Gastroesophageal sphincter (tissue), 4 donors: ENCODE measurements at regions not wholly inside any gene's neighbourhood (a gene's known extent, or its start where the extent isn't known, plus 50 kb on each side); places are given as distances from the start of the nearest gene placed in this dataset.
A peak's percentile ranks its signal among the peaks of the same experiment; 100 is the strongest.
"Not testable (repeated sequence)": the region's sequence is repeated elsewhere in the genome, so short reads cannot be mapped to it uniquely, and the experiment has no call there.

Experiments used
- ATAC-seq: fragments of 150-250 bp; one replicate; pipeline ENCODE4 v1.9.1; 2016; ENCODE audit warnings: mild to moderate bottlenecking, moderate library complexity
- H3K27ac ChIP-seq, 4 donors: fragments of 200-600 bp; sonication (generic) in 3 of 4; 1 replicate in 3 of 4; 2 replicates in 1 of 4; pipeline ENCODE4 v1.5.1; 2016 to 2019
- H3K27me3 ChIP-seq: fragments of 200-600 bp; sonication (generic); one replicate; pipeline ENCODE4 v1.5.1; 2019
- H3K36me3 ChIP-seq, 2 donors: fragments of 200-600 bp; sonication (generic); one replicate each; pipeline ENCODE4 v1.5.1; 2019; ENCODE audit warnings: control low read depth in 1 of 2
- H3K4me1 ChIP-seq, 3 donors: fragments of 200-600 bp; sonication (generic); 1 replicate in 2 of 3; 2 replicates in 1 of 3; pipeline ENCODE4 v1.5.1; 2016 to 2019; ENCODE audit warnings: control low read depth in 2 of 3
- H3K4me3 ChIP-seq, 2 donors: fragments of 200-600 bp; sonication (generic); one replicate each; pipeline ENCODE4 v1.5.1; 2019; ENCODE audit warnings: mild to moderate bottlenecking in 1 of 2, moderate library complexity in 1 of 2
- H3K9me3 ChIP-seq, 3 donors: fragments of 200-600 bp; sonication (generic); one replicate each; pipeline ENCODE4 v1.5.1; 2017 to 2019; ENCODE audit warnings: control low read depth in 2 of 3
- WGBS, 2 donors: methylation state at CpG; one replicate each; pipeline ENCODE4 v1.1.5; 2018; ENCODE audit warnings: low coverage in 1 of 2; 5-methylcytosine and 5-hydroxymethylcytosine counted together

- H3K27ac ChIP-seq, H3K27me3 ChIP-seq, ATAC-seq, H3K4me3 ChIP-seq, H3K9me3 ChIP-seq, H3K4me1 ChIP-seq, H3K36me3 ChIP-seq: not testable (repeated sequence)
- WGBS, 2 donors, result no CpG with 5 or more reads among the region's 16 CpGs
Observed at GRCh38 chr15:21656114-21656746, 215.9 kb upstream of the POTEB3 start.

- ATAC-seq, H3K9me3 ChIP-seq, H3K4me3 ChIP-seq, H3K27me3 ChIP-seq, H3K27ac ChIP-seq, H3K4me1 ChIP-seq, H3K36me3 ChIP-seq: not testable (repeated sequence)
- WGBS, 2 donors, result no CpG with 5 or more reads among the region's 5 CpGs
Observed at GRCh38 chr15:21653707-21654106, 213.4 kb upstream of the POTEB3 start.

- ATAC-seq, H3K4me1 ChIP-seq, H3K27me3 ChIP-seq, H3K27ac ChIP-seq, H3K9me3 ChIP-seq, H3K4me3 ChIP-seq, H3K36me3 ChIP-seq: not testable (repeated sequence)
- WGBS, 2 donors, result no CpG with 5 or more reads among the region's 2 CpGs
Observed at GRCh38 chr15:21638770-21639169, 198.5 kb upstream of the POTEB3 start.

GRCh38 chr15:21626694-21627093 lies 186.4 kb upstream of the POTEB3 start:
- not testable (repeated sequence) for ATAC-seq, H3K36me3 ChIP-seq, H3K4me3 ChIP-seq, H3K4me1 ChIP-seq, H3K27ac ChIP-seq, H3K27me3 ChIP-seq, H3K9me3 ChIP-seq

GRCh38 chr15:21609223-21609622 lies 168.9 kb upstream of the POTEB3 start:
- not testable (repeated sequence) for H3K27me3 ChIP-seq, H3K9me3 ChIP-seq, H3K4me1 ChIP-seq, H3K4me3 ChIP-seq, H3K36me3 ChIP-seq, ATAC-seq, H3K27ac ChIP-seq
- no CpG with 5 or more reads among the region's 1 CpG for WGBS, 2 donors

- not testable (repeated sequence) for H3K4me3 ChIP-seq, H3K27me3 ChIP-seq, H3K27ac ChIP-seq, H3K36me3 ChIP-seq, ATAC-seq, H3K4me1 ChIP-seq, H3K9me3 ChIP-seq
Observed at GRCh38 chr15:21565426-21565825, 125.1 kb upstream of the POTEB3 start.

- not testable (repeated sequence) for H3K27me3 ChIP-seq, H3K36me3 ChIP-seq, H3K27ac ChIP-seq, H3K4me3 ChIP-seq, H3K9me3 ChIP-seq, H3K4me1 ChIP-seq, ATAC-seq
- WGBS, 2 donors, result no CpG with 5 or more reads among the region's 1 CpG
Observed at GRCh38 chr15:21551809-21552208, 111.5 kb upstream of the POTEB3 start.

GRCh38 chr15:21546182-21546903 lies 106.0 kb upstream of the POTEB3 start:
- no CpG with 5 or more reads among the region's 4 CpGs for WGBS, 2 donors
- H3K9me3 ChIP-seq, H3K4me3 ChIP-seq, H3K27me3 ChIP-seq, H3K27ac ChIP-seq, H3K36me3 ChIP-seq, H3K4me1 ChIP-seq: not testable (repeated sequence)
- peak; percentile 41 for ATAC-seq

- H3K4me1 ChIP-seq, H3K4me3 ChIP-seq, H3K27ac ChIP-seq, H3K36me3 ChIP-seq, ATAC-seq, H3K9me3 ChIP-seq, H3K27me3 ChIP-seq: not testable (repeated sequence)
Observed at GRCh38 chr15:21532785-21533184, 92.5 kb upstream of the POTEB3 start.

GRCh38 chr15:21516248-21516647 lies 75.9 kb upstream of the POTEB3 start:
- H3K4me1 ChIP-seq, H3K4me3 ChIP-seq, ATAC-seq, H3K27me3 ChIP-seq, H3K36me3 ChIP-seq, H3K9me3 ChIP-seq, H3K27ac ChIP-seq: not testable (repeated sequence)
- no CpG with 5 or more reads among the region's 17 CpGs for WGBS, 2 donors

GRCh38 chr15:21515296-21515695 lies 75.0 kb upstream of the POTEB3 start:
- H3K27me3 ChIP-seq, H3K4me3 ChIP-seq, H3K36me3 ChIP-seq, H3K27ac ChIP-seq, H3K9me3 ChIP-seq, H3K4me1 ChIP-seq, ATAC-seq: not testable (repeated sequence)
- no CpG with 5 or more reads among the region's 23 CpGs for WGBS, 2 donors

- not testable (repeated sequence) for ATAC-seq, H3K4me3 ChIP-seq, H3K9me3 ChIP-seq, H3K27me3 ChIP-seq, H3K4me1 ChIP-seq, H3K27ac ChIP-seq, H3K36me3 ChIP-seq
- WGBS, 2 donors, result no CpG with 5 or more reads among the region's 2 CpGs
Observed at GRCh38 chr15:21503021-21503420, 62.7 kb upstream of the POTEB3 start.
